ENCODE measurements at regions not wholly inside any gene's neighbourhood (a gene's known extent, or its start where the extent isn't known, plus 50 kb on each side); places are given as distances from the start of the nearest gene placed in this dataset.
A peak's percentile ranks its signal among the peaks of the same experiment; 100 is the strongest.
"Not testable (repeated sequence)": the region's sequence is repeated elsewhere in the genome, so short reads cannot be mapped to it uniquely, and the experiment has no call there.

GRCh38 chr11:115630214-115630613 lies 126.0 kb upstream of the CADM1 start:
- DNase-seq: no peak

GRCh38 chr11:115629456-115630015 lies 125.3 kb upstream of the CADM1 start:
- DNase-seq: no peak

- DNase-seq: no peak
These were observed 123.6 kb upstream of the CADM1 start for GRCh38 chr11:115627666-115628460.

- no peak for DNase-seq
These were observed 122.9 kb upstream of the CADM1 start for GRCh38 chr11:115627071-115627470.

GRCh38 chr11:115626414-115626813 lies 122.2 kb upstream of the CADM1 start:
- DNase-seq: no peak

- DNase-seq: peak; percentile 25
These were observed 121.3 kb upstream of the CADM1 start for GRCh38 chr11:115625502-115625901.

- no peak for DNase-seq
These were observed 119.8 kb upstream of the CADM1 start for GRCh38 chr11:115624065-115624464.

GRCh38 chr11:115623021-115623451 lies 118.8 kb upstream of the CADM1 start:
- DNase-seq: peak; percentile 59

GRCh38 chr11:115618428-115618827 lies 114.2 kb upstream of the CADM1 start:
- no peak for DNase-seq

- no peak for DNase-seq
These were observed 113.6 kb upstream of the CADM1 start for GRCh38 chr11:115617767-115618166.

- no peak for DNase-seq
These were observed 112.8 kb upstream of the CADM1 start for GRCh38 chr11:115616971-115617370.

GRCh38 chr11:115613986-115614632 lies 109.9 kb upstream of the CADM1 start:
- DNase-seq: no peak

- DNase-seq: no peak
These were observed 108.8 kb upstream of the CADM1 start for GRCh38 chr11:115613004-115613403.

GRCh38 chr11:115612046-115612730 lies 108.0 kb upstream of the CADM1 start:
- DNase-seq: no peak

GRCh38 chr11:115611343-115611742 lies 107.1 kb upstream of the CADM1 start:
- DNase-seq: no peak

GRCh38 chr11:115610908-115611307 lies 106.7 kb upstream of the CADM1 start:
- DNase-seq: no peak

GRCh38 chr11:115610234-115610633 lies 106.0 kb upstream of the CADM1 start:
- DNase-seq: not testable (repeated sequence)

- DNase-seq: no peak
These were observed 104.8 kb upstream of the CADM1 start for GRCh38 chr11:115608976-115609375.

- no peak for DNase-seq
These were observed 103.5 kb upstream of the CADM1 start for GRCh38 chr11:115607621-115608221.

GRCh38 chr11:115606498-115607220 lies 102.4 kb upstream of the CADM1 start:
- no peak for DNase-seq

GRCh38 chr11:115605871-115606497 lies 101.8 kb upstream of the CADM1 start:
- no peak for DNase-seq

GRCh38 chr11:115605397-115605796 lies 101.2 kb upstream of the CADM1 start:
- DNase-seq: not testable (repeated sequence)
